Left renal cortex interstitium (tissue), 4 donors: ENCODE measurements at regions not wholly inside any gene's neighbourhood (a gene's known extent, or its start where the extent isn't known, plus 50 kb on each side); places are given as distances from the start of the nearest gene placed in this dataset.
"Not testable (repeated sequence)": the region's sequence is repeated elsewhere in the genome, so short reads cannot be mapped to it uniquely, and the experiment has no call there.

Source experiments
- DNase-seq, 4 donors: peaks; one replicate each; pipeline ENCODE4 v3.0.0-alpha.2; 2013; ENCODE audit warnings: low read depth in 4 of 4, low spot score in 2 of 4, missing footprints in 1 of 4

DNA sequence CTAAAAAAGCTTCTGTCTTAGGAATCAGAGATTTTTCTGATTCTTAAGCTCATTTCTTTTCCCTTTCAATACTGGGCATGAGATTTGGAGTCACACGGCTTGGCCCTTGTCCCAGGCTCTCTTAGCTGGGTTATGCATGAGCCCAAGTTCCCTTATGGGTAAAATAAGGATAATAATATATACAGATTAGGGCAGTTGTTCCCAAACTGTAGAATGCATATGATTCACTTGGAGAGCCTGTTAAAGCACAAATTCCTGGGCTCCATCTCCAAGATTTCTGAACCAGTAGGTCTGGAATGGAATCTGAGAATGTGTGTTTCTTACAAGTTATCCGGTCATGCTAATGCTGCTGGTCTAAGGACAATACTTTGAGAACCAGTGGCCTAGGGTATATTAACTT is 154.0 kb downstream of the REEP3 start:
- no peak for DNase-seq

DNA sequence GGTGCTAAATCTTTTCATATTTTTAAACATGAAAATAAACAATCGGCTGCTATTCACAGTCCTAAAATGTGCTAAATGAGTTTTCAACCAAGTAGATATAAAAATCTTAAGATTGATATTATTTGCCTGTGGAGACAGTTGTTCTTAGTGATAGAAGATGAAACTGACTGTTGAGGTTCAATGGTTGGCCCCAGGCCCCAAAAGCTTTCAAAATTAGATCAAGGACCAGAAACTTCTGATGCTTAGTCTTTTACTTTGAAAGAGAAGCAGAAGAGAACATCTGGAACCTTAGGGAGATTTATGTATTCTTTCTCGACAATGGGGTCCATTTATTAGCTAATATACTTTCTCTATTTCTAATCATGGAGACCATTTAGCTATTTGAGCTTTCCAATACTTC is 155.8 kb downstream of the REEP3 start:
- no peak for DNase-seq

DNA sequence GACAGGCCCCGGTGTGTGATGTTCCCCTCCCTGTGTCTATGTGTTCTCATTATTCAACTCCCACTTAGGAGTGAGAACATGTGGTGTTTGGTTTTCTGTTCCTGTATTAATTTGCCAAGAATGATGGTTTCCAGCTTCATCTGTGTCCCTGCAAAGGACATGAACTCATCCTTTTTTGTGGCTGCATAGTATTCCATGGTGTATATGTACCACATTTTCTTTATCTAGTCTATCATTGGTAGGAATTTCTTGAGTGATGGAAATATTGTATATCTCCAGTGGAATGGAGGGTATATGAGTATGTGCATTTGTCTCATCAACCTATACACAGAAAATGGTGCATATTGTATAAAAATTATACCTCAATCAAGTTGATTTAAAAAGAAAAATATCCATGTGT is 159.3 kb downstream of the REEP3 start:
- not testable (repeated sequence) for DNase-seq

DNA sequence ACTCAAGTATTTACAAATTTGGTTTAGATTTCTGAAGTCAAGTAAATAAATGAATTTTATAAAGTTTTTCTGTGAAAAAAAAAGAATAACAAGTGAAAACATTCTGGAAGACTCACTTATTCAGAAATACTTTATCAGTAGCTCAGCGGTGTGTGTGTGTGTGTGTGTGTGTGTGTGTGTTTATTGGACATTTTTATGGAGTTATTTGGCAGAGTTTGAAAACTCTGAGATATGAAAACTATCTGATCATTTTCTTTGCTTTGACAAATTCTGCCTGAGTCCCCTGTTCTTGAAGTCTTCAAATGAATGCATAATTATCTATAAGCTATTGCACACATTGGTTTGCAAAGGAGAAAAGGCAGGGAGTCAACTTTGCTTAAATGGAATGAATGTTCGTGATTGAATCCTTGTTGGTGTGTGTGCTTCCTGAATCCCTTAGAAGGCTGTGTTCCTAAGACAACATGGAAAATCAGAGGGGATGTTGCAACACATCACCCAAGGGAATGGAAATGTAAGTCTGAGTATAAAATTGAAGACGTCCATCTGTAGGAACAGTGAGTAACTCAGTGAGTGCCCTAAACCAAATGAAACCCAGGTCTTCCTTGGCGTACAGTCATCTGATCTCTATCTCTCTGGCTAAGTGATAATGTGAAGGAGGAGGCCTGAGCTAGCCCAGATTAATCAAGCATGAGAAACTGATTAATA is 160.9 kb downstream of the REEP3 start:
- no peak for DNase-seq

DNA sequence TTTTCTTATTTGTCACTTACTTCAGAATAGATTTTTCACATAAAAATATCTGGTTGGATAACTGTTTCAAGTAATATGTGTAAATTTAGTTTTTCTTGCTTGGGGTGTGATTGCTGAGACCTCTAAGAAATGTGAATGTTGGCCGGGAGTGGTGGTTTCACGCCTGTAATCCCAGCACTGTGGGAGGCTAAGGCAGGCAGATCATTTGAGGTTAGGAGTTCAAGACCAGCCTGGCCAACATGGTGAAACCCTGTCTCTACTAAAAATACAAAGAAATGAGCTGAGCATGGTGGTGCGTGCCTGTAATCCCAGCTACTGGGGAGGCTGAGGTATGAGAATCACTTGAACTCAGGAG is 161.5 kb downstream of the REEP3 start:
- DNase-seq = not testable (repeated sequence)

DNA sequence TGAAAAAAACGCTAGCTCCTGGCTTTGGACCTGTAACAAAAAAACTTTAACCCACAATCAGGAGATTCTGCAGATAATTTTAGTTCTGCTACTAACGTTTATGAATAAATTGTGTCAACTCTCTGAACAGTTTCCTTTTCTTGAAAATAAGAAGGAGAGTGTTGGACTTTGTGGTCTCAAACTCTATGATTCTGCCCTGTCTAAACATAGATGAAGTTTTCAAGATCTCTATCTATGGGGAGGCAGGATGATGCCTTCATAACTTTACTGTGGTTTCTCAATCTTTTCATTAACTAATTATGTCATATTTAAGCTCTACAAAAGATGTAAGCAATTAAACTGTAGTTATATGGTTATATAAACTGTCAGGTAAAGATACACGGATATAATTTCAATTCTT is 162.0 kb downstream of the REEP3 start:
- DNase-seq = no peak

DNA sequence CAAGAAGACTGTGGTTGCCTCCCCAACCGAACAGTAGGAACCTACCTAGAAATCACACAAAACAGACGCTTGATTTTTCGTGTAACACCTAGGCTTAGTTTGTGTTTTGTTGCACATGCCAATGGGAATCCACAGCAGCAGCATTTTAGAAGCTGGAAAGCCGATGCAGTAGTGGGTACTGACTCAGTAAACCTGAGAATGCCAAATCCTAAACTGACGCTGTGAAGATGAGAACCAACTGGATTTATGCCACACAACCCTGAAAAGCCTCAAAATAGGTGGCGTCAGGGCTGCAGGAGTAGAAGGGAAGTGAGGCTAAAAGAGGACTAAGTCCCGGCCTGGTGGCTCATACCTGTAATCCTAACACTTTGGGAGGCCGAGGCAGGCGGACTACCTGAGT is 162.5 kb downstream of the REEP3 start:
- DNase-seq = no peak

DNA sequence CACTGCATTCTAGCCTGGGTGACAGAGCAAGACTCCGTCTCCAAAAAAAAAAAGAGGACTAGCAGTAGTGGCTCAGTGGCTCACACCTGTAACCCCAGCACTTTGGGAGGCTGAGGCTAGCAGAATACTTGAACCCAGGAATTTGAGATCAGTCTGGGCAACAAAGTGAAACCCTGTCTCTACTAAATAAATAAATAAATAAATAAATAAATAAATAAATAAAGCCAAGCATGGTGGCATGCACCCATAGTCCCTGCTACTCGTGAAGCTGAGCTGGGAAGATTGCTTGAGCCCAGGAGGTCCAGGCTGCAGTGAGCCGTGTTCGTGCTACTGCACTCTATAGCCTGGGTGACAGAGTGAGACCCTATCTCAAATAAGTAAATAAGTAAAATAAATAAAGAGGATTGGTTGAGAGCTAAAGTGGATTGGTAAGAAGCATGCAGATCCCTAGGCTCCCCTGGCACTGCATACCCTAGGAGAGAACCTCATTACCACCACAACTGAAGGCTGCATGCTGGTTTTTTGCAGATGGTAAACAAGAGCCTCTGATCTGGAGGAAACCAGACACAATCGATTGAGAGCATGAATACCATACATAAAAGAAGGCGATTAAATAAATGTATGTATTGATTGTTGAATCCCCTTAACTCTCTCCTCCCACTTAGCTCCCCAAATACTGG is 163.2 kb downstream of the REEP3 start:
- DNase-seq = no peak

DNA sequence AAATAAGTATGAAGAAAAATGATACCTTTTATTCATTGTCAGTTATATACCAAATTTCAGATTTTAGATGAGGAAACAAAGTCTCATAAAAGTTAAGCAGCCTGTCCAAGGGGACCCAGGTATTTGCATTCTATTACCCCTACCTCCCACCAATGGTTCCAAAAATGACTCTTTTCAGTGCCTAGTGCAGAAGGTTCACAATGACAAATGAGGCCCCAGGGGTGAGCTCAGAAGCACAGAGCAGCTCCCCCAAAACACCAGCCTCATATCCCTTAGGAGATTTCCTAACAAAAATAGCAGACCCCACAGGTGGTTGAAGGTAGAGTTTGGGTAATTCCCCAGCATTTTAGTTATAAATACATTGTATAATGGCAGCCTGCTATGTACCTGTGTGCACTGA is 168.6 kb downstream of the REEP3 start:
- DNase-seq = no peak

DNA sequence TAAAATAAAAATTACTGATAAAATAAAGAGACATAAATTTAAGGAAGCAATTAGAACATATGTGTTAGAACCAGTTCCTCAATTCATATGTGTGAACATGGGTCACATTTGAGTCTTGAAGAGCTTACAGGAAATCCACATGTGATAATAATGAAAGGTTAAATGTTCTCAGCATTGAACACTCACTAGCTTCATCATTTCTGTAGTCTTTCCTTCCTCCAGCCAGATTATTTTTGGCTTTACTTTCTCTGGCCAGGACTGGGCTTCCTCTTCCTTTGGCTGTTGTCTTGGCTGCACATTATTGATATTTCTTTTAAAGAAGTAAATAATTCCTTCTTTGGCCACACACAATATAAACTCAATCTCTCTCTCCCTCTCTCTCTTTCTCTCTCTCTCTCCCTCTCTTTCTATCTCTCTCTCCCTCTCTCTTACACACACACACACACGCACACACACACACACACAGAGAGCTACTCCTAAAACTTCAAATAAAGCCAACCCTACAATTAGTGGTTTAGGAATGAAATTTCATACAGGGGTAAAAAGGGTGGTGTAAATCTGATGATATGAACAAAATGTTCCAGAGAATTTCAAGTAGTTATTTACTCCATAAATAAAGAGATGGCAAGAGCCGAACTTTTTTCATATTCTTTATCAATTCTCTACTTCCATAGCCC is 171.2 kb downstream of the REEP3 start:
- no peak for DNase-seq

DNA sequence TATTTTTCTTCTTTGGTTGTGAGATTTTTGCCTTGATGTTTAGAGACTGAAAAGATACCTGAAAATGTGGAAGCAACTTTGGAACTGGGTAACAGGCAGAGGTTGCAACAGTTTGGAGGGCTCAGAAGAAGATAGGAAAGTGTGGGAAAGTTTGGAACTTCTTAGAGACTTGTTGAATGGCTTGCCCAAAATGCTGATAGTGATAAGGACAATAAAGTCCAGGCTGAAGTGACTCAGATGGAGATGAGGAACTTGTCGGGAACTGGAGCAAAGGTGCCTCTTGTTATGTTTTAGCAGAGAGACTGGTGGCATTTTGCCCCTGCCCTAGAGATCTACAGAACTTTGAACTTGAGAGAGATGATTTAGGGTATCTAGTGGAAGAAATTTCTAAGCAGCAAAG is 171.8 kb downstream of the REEP3 start:
- not testable (repeated sequence) for DNase-seq

DNA sequence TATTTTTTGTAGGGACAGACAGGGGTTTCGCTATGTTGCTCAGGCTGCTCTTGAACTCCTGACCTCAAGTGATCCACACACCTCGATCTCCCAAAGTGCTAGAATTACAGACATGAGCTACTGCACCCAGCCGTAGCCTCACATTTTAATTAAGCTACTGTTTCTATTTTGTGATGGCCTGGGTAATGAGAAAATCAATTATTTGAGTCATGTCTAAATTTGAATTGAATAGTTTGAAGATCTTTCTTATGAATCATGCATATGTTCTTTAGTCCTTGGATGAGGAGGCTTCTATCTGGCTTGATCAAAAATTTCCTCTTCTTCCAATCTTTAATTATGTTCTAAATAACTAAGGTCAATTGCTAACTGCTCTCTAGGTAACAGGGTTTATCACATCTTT is 175.0 kb downstream of the REEP3 start:
- no peak for DNase-seq

DNA sequence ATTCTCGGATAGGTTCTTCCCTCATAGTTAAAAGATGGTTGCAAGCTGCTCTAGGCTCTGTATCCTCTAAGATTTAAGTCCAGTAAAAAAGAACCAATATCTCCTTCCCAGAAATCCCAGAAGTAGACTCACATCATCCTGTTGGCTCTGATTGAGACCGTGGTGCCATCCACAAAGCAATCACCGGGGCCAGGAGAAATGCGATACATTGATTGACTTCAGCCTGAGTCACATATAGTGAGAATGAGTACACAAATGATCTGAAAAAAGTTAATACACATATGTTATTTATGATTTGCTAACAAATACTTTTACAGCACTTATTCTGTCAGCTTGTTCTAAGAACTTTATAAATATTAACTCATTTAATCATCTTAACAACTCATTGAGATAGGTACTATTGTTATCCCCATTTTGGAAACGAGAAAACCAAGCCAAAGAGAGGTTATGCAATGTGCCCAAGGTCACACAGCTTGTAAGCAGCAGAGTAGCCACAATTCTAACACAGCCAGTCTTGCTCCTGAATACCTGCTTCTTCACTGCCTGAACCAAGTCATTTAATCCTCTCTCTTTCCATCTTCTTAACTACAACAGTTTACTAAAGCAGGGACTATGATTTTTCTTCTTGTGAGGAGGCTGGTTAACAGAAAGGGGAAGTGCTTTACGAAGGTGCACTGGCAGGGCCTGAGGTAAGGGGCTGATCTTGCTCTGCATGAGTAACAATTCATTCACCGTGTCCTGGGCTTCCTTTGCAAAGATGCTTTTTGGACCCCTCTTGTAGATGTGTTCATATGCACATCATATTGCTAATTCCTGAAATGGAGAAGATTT is 177.0 kb downstream of the REEP3 start:
- DNase-seq = no peak

DNA sequence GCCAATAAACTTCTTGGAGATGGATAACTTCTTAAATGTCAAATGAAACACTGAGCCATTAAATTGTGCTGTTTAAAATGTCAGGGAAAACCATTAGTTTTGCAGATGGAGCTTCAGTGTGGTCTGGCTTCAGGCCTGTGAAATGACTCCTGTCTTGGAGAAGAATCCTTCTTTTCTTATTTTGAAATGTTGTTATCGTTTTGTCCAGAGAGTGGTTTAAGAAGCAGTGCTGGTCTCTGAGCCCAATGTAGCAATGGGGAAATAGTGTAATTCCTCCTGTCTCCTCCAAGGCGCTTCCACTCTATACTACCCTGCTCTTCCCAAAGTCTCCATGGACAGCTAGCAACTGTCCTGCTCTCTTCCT is 177.6 kb downstream of the REEP3 start:
- DNase-seq = no peak

DNA sequence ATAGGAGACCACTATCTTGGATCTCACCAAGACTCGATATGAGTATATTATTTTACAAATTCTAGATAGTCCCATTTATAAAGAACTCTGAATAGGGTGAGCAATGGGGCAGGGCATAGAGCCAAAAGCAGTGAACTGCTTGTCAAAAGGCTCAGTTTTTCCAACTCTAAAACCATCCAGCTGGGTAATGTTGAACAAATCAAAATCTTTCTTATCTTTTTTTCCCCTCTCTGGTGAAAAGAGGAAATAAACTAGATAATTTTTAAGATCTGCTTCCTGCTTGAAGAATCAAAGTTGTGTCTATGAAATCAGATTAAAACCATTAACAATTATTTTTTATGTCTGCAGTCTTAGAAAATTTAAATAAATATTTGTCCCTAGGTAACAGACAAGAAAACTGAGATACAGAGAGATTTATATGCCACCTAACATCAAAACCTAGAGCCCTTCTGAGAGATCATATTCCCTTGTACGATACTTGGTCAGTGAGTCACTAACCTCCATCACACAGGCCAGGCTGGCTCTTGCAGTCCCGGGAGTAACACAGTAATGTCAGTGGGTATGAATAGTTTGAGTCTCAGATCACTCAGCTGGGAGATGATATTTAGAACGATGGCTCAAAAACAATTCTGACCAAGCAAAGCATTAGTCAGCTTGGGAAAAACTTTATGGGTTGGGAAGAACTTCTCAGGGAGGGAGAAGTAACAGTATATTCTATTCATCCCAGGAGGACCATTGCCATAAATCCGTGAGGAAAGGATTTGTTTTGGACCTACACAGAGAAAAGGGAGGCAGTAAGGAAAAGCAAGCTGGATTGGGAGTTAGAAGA is 178.8 kb downstream of the REEP3 start:
- no peak for DNase-seq

DNA sequence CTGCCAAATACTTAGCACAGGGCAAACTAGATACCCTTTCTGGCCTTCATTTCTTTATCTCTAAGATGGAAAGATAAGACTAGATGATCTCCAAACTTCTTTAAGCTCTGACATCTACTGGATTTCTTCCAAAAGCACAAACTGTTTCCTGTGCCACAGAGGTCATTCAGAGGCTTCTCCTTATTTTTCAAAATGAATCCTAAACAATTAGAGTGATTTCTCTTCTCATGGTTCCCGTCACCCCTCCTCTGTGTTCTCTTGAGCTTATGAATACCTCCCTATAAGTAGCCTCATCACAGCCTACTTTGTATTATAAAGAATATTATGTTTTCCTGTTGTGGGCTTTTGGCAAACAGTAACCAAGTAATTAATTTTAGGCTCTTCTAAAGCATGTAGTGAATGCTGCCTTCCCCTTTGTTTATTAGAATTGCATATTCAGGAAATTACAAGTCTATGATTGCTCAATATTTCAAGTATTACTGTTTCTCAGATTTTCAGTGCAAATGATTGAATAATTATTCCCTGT is 179.5 kb downstream of the REEP3 start:
- no peak for DNase-seq

DNA sequence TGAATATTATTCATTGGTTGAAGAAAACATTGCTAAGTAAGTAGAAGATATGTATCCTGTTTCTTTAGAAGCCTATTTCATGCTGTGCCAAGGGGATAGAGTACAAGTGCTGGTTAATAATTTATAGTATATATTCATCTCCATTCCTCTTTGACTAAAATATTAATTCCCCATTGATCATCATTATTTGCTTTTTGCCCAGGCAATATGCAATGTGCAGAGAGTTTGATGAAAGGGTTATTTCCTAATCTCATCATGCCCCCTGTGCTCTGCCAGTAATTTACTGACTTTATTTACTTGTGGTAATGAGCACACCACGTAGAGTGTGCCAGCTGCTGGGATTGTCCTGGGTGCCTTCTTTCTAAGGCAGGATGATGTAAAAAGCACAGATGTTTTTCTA is 180.9 kb downstream of the REEP3 start:
- no peak for DNase-seq

DNA sequence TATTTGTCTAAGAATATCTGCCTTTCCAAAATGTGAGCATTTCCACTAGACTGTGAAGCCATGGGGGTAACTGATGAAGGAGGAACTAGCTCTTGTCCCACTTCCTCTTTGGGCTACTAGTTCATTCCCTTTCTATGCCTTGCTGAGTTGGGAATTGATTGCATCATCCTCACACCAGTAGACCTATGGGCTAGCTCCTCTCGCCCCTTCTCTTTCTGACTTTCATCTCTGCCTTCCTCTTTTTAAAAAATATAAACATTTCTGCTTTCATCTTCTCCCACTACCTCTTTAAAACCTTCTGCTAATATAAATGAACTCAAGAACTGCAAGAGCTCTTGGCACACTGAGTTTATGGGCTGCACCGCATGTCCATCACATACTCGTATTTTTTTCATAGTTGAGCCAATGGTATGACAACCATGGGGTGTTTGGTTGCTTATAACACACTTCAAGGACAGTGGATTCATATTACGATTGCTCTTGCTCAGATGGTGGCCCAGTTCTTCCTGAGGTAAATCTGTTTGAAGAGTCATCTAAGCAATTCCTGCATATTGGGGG is 182.0 kb downstream of the REEP3 start:
- DNase-seq = no peak

DNA sequence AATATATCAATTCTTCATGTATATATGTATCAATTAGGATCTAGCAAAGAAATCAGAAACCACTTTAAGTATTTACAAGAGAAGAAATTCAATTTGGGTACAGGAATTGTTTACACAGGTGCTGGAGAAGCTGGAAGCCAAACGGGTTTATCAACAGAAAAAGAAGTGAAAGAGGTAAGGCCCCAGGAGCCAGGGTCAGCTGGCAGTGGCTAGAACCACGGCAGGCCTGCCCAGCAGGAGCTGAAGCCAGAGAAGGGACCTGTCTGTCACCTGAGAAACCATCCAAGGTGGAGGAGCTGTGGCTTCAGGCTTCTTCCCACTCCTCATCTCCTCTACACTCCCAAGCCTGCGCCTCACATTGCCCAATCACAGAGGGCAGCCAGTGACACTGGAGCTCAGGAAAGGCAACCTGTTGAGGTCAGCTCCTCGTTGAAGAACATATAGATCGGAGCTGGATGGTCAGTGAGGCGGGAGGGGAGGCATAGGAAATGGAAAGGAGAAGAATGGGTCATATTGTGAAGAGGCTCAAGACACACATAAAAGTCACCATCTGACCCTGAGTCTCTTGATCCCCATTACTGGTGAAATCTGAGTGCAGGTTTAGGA is 182.6 kb downstream of the REEP3 start:
- DNase-seq = no peak
